ENCODE measurements at regions not wholly inside any gene's neighbourhood (a gene's known extent, or its start where the extent isn't known, plus 50 kb on each side); places are given as distances from the start of the nearest gene placed in this dataset.

DNA sequence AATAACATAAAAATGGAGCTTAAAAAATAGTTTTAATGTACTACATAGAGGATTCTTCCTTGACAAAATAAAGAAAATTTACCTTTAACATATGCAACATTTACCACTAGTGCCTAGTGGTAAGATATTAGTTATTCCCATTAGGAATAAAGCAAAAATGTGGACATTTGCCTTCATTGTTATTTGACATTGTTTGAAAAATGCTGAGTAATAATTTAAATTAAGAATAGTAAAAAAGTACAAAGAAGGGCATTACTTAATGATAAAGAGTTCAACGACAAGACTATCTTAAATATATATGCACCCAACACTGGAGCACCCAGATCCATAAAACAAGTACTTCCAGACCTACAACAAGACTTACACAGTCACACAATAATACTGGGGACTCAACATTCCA, 125.7 kb downstream of the POLR2M start:
- TF ChIP-seq, protein P1, sequence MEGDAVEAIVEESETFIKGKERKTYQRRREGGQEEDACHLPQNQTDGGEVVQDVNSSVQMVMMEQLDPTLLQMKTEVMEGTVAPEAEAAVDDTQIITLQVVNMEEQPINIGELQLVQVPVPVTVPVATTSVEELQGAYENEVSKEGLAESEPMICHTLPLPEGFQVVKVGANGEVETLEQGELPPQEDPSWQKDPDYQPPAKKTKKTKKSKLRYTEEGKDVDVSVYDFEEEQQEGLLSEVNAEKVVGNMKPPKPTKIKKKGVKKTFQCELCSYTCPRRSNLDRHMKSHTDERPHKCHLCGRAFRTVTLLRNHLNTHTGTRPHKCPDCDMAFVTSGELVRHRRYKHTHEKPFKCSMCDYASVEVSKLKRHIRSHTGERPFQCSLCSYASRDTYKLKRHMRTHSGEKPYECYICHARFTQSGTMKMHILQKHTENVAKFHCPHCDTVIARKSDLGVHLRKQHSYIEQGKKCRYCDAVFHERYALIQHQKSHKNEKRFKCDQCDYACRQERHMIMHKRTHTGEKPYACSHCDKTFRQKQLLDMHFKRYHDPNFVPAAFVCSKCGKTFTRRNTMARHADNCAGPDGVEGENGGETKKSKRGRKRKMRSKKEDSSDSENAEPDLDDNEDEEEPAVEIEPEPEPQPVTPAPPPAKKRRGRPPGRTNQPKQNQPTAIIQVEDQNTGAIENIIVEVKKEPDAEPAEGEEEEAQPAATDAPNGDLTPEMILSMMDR (IDR thresholded peaks at IDR 0.05; ENCODE audit: low read length) = no peak
- TF ChIP-seq EZH2 (optimal IDR thresholded peaks at IDR 0.05; ENCODE audit: low read depth, low read length) = no peak
